GM19395 (cell line): ENCODE measurements at regions not wholly inside any gene's neighbourhood (a gene's known extent, or its start where the extent isn't known, plus 50 kb on each side); places are given as distances from the start of the nearest gene placed in this dataset.
"Not testable (repeated sequence)": the region's sequence is repeated elsewhere in the genome, so short reads cannot be mapped to it uniquely, and the experiment has no call there.

Source experiments
- ATAC-seq: cut with Tn5 transposase; IDR thresholded peaks from one replicate; pipeline ENCODE4 v1.9.1; 2021; ENCODE audit warnings: mild to moderate bottlenecking, moderate library complexity; ENCODE audit not compliant: unreplicated experiment

GRCh38 chr16:50497592-50497991 lies 50.6 kb upstream of the NKD1 start:
- no peak for ATAC-seq

- ATAC-seq = no peak
Observed at GRCh38 chr16:50496990-50497389, 51.2 kb upstream of the NKD1 start.

- no peak for ATAC-seq
Observed at GRCh38 chr16:50495673-50496072, 52.5 kb upstream of the NKD1 start.

GRCh38 chr16:50494501-50495491 lies 53.4 kb upstream of the NKD1 start:
- no peak for ATAC-seq

GRCh38 chr16:50491516-50491915 lies 56.7 kb upstream of the NKD1 start:
- ATAC-seq = no peak

GRCh38 chr16:50490828-50491227 lies 57.4 kb upstream of the NKD1 start:
- no peak for ATAC-seq

GRCh38 chr16:50489182-50489581 lies 59.0 kb upstream of the NKD1 start:
- ATAC-seq = no peak

- ATAC-seq = no peak
Observed at GRCh38 chr16:50487528-50487927, 60.7 kb upstream of the NKD1 start.

GRCh38 chr16:50486162-50486561 lies 62.0 kb upstream of the NKD1 start:
- ATAC-seq = not testable (repeated sequence)

- ATAC-seq = no peak
Observed at GRCh38 chr16:50485232-50485631, 63.0 kb upstream of the NKD1 start.

- ATAC-seq = no peak
Observed at GRCh38 chr16:50482271-50482670, 65.9 kb upstream of the NKD1 start.

- ATAC-seq = no peak
Observed at GRCh38 chr16:50480206-50480605, 68.0 kb upstream of the NKD1 start.

GRCh38 chr16:50479771-50480170 lies 68.4 kb upstream of the NKD1 start:
- no peak for ATAC-seq

GRCh38 chr16:50478773-50479149 lies 69.4 kb upstream of the NKD1 start:
- ATAC-seq = no peak

GRCh38 chr16:50478075-50478772 lies 70.0 kb upstream of the NKD1 start:
- ATAC-seq = no peak

- ATAC-seq = no peak
Observed at GRCh38 chr16:50476486-50477255, 71.5 kb upstream of the NKD1 start.

- no peak for ATAC-seq
Observed at GRCh38 chr16:50475170-50475569, 73.0 kb upstream of the NKD1 start.

GRCh38 chr16:50474138-50474537 lies 74.1 kb upstream of the NKD1 start:
- ATAC-seq = peak; percentile 35

- ATAC-seq = peak; percentile 89
Observed at GRCh38 chr16:50473356-50473945, 74.7 kb upstream of the NKD1 start.

- ATAC-seq = no peak
Observed at GRCh38 chr16:50472472-50472871, 75.7 kb upstream of the NKD1 start.

GRCh38 chr16:50470687-50471086 lies 77.5 kb upstream of the NKD1 start:
- no peak for ATAC-seq
